WTC11 (cell line): ENCODE measurements at regions not wholly inside any gene's neighbourhood (a gene's known extent, or its start where the extent isn't known, plus 50 kb on each side); places are given as distances from the start of the nearest gene placed in this dataset.

Source experiments
- ATAC-seq: fragments of 200-7000 bp; cut with Tn5 transposase; 2 replicates; pipeline ENCODE4 v1.10.0; 2021; ENCODE audit warnings: mild to moderate bottlenecking, moderate library complexity
- CTCF ChIA-PET: fragments of 300-600 bp; sonication (Branson Sonifier 250); formaldehyde crosslinking; loops from one replicate; lab custom pipeline; 2021; ENCODE audit warnings: antibody characterized with exemption; lab: Charles Lee
- POLR2A ChIA-PET: fragments of 350-600 bp; sonication (Branson Sonifier 250); formaldehyde crosslinking; loops from one replicate; lab custom pipeline; 2021; ENCODE audit warnings: antibody characterized with exemption; lab: Charles Lee
- DNase-seq: peaks from one replicate; pipeline ENCODE4 v3.0.0; 2021; ENCODE audit warnings: low spot score
- H3K27ac Mint-ChIP-seq: 2 replicates; pipeline ENCODE4 v1.8.0; 2021; ENCODE audit warnings: mixed read lengths
- H3K27me3 Mint-ChIP-seq: 2 replicates; pipeline ENCODE4 v1.8.0; 2021; ENCODE audit warnings: low read depth, mild to moderate bottlenecking, moderate library complexity, mixed read lengths
- H3K36me3 Mint-ChIP-seq: 2 replicates; pipeline ENCODE4 v1.8.0; 2021; ENCODE audit warnings: mixed read lengths
- H3K4me1 Mint-ChIP-seq: 2 replicates; pipeline ENCODE4 v1.8.0; 2022; ENCODE audit warnings: mixed read lengths
- H3K4me3 Mint-ChIP-seq: 2 replicates; pipeline ENCODE4 v1.8.0; 2021; ENCODE audit warnings: mild to moderate bottlenecking, moderate library complexity, mixed read lengths
- H3K9me3 Mint-ChIP-seq: 2 replicates; pipeline ENCODE4 v1.8.0; 2021; ENCODE audit warnings: mixed read lengths
- CBFB ChIP-seq: sonication (generic); formaldehyde crosslinking; IDR thresholded peaks from 2 replicates; pipeline ENCODE4 v1.8.1; 2022; ENCODE audit warnings: mild to moderate bottlenecking, low read depth, missing genetic modification reagents
- CREM ChIP-seq: sonication (generic); formaldehyde crosslinking; IDR thresholded peaks from 2 replicates; pipeline ENCODE4 v1.8.1; 2022; ENCODE audit warnings: mild to moderate bottlenecking, missing genetic modification reagents, moderate library complexity
- ETV6 ChIP-seq: sonication (generic); formaldehyde crosslinking; IDR thresholded peaks from 2 replicates; pipeline ENCODE4 v1.8.1; 2022; ENCODE audit warnings: mild to moderate bottlenecking, missing genetic modification reagents
- FOXK1 ChIP-seq: sonication (generic); formaldehyde crosslinking; IDR thresholded peaks from 2 replicates; pipeline ENCODE4 v1.8.0; 2022; ENCODE audit warnings: mild to moderate bottlenecking, moderate library complexity, missing genetic modification reagents
- GRHL2 ChIP-seq: fragments of 250-450 bp; sonication (Bioruptor Pico); IDR thresholded peaks from 2 replicates; pipeline ENCODE4 v1.8.0; 2022; ENCODE audit warnings: mild to moderate bottlenecking, moderate library complexity; ENCODE audit not compliant: insufficient replicate concordance, severe bottlenecking
- GTF2I ChIP-seq: fragments of 250-450 bp; sonication (Bioruptor Pico); conservative IDR thresholded peaks from 2 replicates; pipeline ENCODE4 v1.4.0; 2021; ENCODE audit warnings: mild to moderate bottlenecking
- HMGA2 ChIP-seq: fragments of 250-450 bp; sonication (Bioruptor Pico); IDR thresholded peaks from 2 replicates; pipeline ENCODE4 v1.4.0; 2021; ENCODE audit warnings: mild to moderate bottlenecking, moderate library complexity
- JAZF1 ChIP-seq: fragments of 250-450 bp; sonication (Bioruptor Pico); IDR thresholded peaks from 2 replicates; pipeline ENCODE4 v1.9.0; 2021; ENCODE audit warnings: moderate library complexity, mild to moderate bottlenecking, inconsistent platforms
- KAT7 ChIP-seq: sonication (generic); formaldehyde crosslinking; IDR thresholded peaks from 2 replicates; pipeline ENCODE4 v1.8.1; 2023; ENCODE audit warnings: missing genetic modification reagents, mild to moderate bottlenecking, borderline replicate concordance
- NFE2L1 ChIP-seq: sonication (generic); formaldehyde crosslinking; IDR thresholded peaks from 2 replicates; pipeline ENCODE4 v1.8.1; 2023; ENCODE audit warnings: missing genetic modification reagents
- NR3C1 ChIP-seq: sonication (generic); formaldehyde crosslinking; conservative IDR thresholded peaks from 2 replicates; pipeline ENCODE4 v1.8.1; 2023; ENCODE audit warnings: low read depth, mild to moderate bottlenecking, missing genetic modification reagents
- OVOL2 ChIP-seq: fragments of 250-450 bp; sonication (Bioruptor Pico); IDR thresholded peaks from 2 replicates; pipeline ENCODE4 v1.9.0; 2021; ENCODE audit warnings: mild to moderate bottlenecking, borderline replicate concordance
- RELA ChIP-seq: sonication (generic); formaldehyde crosslinking; IDR thresholded peaks from 2 replicates; pipeline ENCODE4 v1.8.1; 2022; ENCODE audit warnings: missing genetic modification reagents, mild to moderate bottlenecking, borderline replicate concordance
- RORB ChIP-seq: fragments of 250-450 bp; sonication (Bioruptor Pico); IDR thresholded peaks from 2 replicates; pipeline ENCODE4 v1.9.0; 2021; ENCODE audit warnings: mild to moderate bottlenecking
- TEAD4 ChIP-seq: sonication (generic); formaldehyde crosslinking; IDR thresholded peaks from 2 replicates; pipeline ENCODE4 v1.8.0; 2022; ENCODE audit warnings: mild to moderate bottlenecking, missing genetic modification reagents
- ZNF396 ChIP-seq: fragments of 250-450 bp; sonication (Bioruptor Pico); IDR thresholded peaks from 2 replicates; pipeline ENCODE4 v1.8.0; 2021; ENCODE audit warnings: mild to moderate bottlenecking, moderate library complexity, borderline replicate concordance
- TF ChIP-seq, protein P1 (sequence below): fragments of 250-450 bp; sonication (Bioruptor Pico); IDR thresholded peaks from 2 replicates; pipeline ENCODE4 v1.8.0; 2021; ENCODE audit warnings: mild to moderate bottlenecking
- TF ChIP-seq, protein P2 (sequence below): sonication (generic); formaldehyde crosslinking; IDR thresholded peaks from 2 replicates; pipeline ENCODE4 v1.8.0; 2023; ENCODE audit warnings: mild to moderate bottlenecking, missing genetic modification reagents
- TF ChIP-seq, protein P3 (sequence below): sonication (generic); formaldehyde crosslinking; IDR thresholded peaks from 2 replicates; pipeline ENCODE4 v1.8.0; 2022; ENCODE audit warnings: missing genetic modification reagents
- TF ChIP-seq, protein P4 (sequence below): sonication (generic); formaldehyde crosslinking; IDR thresholded peaks from 2 replicates; pipeline ENCODE4 v1.8.0; 2023; ENCODE audit warnings: missing genetic modification reagents
- TF ChIP-seq, protein P5 (sequence below): sonication (generic); formaldehyde crosslinking; IDR thresholded peaks from 2 replicates; pipeline ENCODE4 v1.8.1; 2023; ENCODE audit warnings: mild to moderate bottlenecking, missing genetic modification reagents, moderate library complexity
- TF ChIP-seq, protein P6 (sequence below): fragments of 250-450 bp; sonication (Bioruptor Pico); IDR thresholded peaks from 2 replicates; pipeline ENCODE4 v1.9.0; 2021; ENCODE audit warnings: mild to moderate bottlenecking

DNA sequence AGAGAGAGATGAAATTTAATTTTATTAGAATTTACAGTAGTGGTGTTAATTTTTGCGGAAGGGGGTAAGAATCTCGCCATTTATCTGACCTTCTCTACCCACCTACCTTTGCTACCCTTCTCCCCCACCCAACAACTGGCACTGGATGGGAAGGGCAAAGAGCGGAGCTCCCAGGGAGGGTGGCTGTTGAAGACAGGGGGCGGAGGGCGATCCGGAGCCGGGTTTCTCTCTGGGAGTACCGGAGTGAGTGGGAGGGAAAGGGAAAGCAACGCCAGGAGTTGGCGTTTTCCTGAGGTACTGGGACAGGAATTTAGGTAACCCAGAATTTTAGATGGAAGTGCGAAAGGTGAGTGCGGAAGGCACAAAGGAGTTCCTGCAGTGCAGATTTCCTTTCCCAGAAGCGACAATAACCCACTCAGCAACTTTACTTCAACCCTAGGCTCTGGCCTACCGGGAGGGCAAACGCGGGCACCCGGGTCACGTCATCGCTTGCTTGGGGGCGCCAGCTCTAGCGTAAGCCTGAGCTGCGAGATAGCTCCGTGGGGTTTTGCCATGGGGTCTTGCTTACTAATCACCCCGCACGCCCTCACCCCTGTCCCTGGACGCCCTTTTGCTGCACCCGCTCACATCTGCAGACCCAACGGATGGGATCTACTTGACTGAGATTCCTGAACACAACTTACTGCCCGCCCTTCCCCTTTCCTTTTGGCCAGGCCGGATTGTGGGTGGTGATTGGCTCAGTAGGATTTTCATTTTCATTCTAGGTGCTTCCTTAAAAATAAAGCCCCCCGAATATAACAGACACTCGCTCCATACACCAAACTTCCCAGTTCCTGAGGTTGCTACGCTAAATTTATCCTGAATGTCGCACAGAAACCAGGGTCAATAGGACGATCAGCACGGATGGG is 413.0 kb upstream of the ESRRG start:
- TF ChIP-seq CBFB (CRISPR knock-in tag), result no peak
- no peak for TF ChIP-seq NFE2L1 (CRISPR knock-in tag)
- TF ChIP-seq GTF2I, result no peak
- TF ChIP-seq, protein P1, sequence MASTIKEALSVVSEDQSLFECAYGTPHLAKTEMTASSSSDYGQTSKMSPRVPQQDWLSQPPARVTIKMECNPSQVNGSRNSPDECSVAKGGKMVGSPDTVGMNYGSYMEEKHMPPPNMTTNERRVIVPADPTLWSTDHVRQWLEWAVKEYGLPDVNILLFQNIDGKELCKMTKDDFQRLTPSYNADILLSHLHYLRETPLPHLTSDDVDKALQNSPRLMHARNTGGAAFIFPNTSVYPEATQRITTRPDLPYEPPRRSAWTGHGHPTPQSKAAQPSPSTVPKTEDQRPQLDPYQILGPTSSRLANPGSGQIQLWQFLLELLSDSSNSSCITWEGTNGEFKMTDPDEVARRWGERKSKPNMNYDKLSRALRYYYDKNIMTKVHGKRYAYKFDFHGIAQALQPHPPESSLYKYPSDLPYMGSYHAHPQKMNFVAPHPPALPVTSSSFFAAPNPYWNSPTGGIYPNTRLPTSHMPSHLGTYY, result no peak
- no peak for TF ChIP-seq RORB
- TF ChIP-seq, protein P2, sequence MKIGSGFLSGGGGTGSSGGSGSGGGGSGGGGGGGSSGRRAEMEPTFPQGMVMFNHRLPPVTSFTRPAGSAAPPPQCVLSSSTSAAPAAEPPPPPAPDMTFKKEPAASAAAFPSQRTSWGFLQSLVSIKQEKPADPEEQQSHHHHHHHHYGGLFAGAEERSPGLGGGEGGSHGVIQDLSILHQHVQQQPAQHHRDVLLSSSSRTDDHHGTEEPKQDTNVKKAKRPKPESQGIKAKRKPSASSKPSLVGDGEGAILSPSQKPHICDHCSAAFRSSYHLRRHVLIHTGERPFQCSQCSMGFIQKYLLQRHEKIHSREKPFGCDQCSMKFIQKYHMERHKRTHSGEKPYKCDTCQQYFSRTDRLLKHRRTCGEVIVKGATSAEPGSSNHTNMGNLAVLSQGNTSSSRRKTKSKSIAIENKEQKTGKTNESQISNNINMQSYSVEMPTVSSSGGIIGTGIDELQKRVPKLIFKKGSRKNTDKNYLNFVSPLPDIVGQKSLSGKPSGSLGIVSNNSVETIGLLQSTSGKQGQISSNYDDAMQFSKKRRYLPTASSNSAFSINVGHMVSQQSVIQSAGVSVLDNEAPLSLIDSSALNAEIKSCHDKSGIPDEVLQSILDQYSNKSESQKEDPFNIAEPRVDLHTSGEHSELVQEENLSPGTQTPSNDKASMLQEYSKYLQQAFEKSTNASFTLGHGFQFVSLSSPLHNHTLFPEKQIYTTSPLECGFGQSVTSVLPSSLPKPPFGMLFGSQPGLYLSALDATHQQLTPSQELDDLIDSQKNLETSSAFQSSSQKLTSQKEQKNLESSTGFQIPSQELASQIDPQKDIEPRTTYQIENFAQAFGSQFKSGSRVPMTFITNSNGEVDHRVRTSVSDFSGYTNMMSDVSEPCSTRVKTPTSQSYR (CRISPR knock-in tag), result 0 out of 2 replicates have a peak, but pooled peaks have one; percentile 36
- TF ChIP-seq, protein P3, sequence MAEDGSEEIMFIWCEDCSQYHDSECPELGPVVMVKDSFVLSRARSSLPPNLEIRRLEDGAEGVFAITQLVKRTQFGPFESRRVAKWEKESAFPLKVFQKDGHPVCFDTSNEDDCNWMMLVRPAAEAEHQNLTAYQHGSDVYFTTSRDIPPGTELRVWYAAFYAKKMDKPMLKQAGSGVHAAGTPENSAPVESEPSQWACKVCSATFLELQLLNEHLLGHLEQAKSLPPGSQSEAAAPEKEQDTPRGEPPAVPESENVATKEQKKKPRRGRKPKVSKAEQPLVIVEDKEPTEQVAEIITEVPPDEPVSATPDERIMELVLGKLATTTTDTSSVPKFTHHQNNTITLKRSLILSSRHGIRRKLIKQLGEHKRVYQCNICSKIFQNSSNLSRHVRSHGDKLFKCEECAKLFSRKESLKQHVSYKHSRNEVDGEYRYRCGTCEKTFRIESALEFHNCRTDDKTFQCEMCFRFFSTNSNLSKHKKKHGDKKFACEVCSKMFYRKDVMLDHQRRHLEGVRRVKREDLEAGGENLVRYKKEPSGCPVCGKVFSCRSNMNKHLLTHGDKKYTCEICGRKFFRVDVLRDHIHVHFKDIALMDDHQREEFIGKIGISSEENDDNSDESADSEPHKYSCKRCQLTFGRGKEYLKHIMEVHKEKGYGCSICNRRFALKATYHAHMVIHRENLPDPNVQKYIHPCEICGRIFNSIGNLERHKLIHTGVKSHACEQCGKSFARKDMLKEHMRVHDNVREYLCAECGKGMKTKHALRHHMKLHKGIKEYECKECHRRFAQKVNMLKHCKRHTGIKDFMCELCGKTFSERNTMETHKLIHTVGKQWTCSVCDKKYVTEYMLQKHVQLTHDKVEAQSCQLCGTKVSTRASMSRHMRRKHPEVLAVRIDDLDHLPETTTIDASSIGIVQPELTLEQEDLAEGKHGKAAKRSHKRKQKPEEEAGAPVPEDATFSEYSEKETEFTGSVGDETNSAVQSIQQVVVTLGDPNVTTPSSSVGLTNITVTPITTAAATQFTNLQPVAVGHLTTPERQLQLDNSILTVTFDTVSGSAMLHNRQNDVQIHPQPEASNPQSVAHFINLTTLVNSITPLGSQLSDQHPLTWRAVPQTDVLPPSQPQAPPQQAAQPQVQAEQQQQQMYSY (CRISPR knock-in tag), result peak; percentile 26; the same call in 1 of the 2 replicates
- H3K27ac Mint-ChIP-seq, result no peak overlapping the region
- H3K36me3 Mint-ChIP-seq, result no peaks in the 10 kb centered on the region
- peaks cover 99% of the 10 kb centered on the region for H3K27me3 Mint-ChIP-seq
- peak; percentile 43 for DNase-seq
- CTCF ChIA-PET, result interaction anchor here (0.7 to 1.6 kb wide), 3 partner anchors 88 to 386 kb away, joined by 3 to 8 read pairs (median 4); no protein-coding TSS in a partner anchor
- POLR2A ChIA-PET, result interaction anchor here (0.9 kb wide), 1 partner anchor 9 kb away, joined by 3 read pairs; no protein-coding TSS in a partner anchor
- H3K9me3 Mint-ChIP-seq, result no peaks in the 10 kb centered on the region
- peaks cover 59% of the 10 kb centered on the region for H3K4me1 Mint-ChIP-seq
- H3K4me3 Mint-ChIP-seq, result peak overlapping the region; percentile 89
- peak; percentile 2 for ATAC-seq

DNA sequence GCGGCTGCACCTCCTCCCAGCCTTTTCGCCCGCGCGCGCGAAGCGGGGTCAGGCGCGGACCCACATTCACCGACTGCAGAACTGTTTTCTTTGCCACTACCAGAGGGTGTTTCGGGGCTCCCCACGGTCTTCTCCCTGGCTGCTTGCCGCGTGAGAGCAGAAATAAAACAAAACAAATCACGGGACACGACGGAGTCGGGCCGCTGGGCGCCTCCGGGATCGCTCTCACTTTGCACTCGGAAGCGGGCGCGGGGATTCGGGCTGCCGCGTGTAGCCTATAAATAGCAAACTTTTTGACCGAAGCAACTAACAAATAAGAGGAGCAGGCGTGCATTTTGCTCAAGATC is 412.3 kb upstream of the ESRRG start:
- Mint-ChIP-seq H3K9me3 (no peaks in the 10 kb centered on the region), H3K4me3 (peak overlapping the region; percentile 89), H3K4me1 (peaks cover 52% of the 10 kb centered on the region), H3K36me3 (no peaks in the 10 kb centered on the region), H3K27ac (no peak overlapping the region), H3K27me3 (peaks cover 98% of the 10 kb centered on the region)
- ATAC-seq (no peak), DNase-seq (no peak)
- CTCF ChIA-PET, result interaction anchor here (0.7 to 1.6 kb wide), 3 partner anchors 87 to 386 kb away, joined by 3 to 8 read pairs (median 4); no protein-coding TSS in a partner anchor
- no peak for TF ChIP-seq GRHL2 (CRISPR knock-in tag)
- TF ChIP-seq ZNF396 (CRISPR knock-in tag), result no peak
- TF ChIP-seq OVOL2, result no peak
- TF ChIP-seq GTF2I, result no peak
- TF ChIP-seq FOXK1 (CRISPR knock-in tag), result no peak
- TF ChIP-seq, protein P4, sequence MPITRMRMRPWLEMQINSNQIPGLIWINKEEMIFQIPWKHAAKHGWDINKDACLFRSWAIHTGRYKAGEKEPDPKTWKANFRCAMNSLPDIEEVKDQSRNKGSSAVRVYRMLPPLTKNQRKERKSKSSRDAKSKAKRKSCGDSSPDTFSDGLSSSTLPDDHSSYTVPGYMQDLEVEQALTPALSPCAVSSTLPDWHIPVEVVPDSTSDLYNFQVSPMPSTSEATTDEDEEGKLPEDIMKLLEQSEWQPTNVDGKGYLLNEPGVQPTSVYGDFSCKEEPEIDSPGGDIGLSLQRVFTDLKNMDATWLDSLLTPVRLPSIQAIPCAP (CRISPR knock-in tag), result no peak
- TF ChIP-seq JAZF1 (CRISPR knock-in tag), result no peak
- TF ChIP-seq, protein P5, sequence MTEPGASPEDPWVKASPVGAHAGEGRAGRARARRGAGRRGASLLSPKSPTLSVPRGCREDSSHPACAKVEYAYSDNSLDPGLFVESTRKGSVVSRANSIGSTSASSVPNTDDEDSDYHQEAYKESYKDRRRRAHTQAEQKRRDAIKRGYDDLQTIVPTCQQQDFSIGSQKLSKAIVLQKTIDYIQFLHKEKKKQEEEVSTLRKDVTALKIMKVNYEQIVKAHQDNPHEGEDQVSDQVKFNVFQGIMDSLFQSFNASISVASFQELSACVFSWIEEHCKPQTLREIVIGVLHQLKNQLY, result no peak
- no peak for TF ChIP-seq KAT7 (CRISPR knock-in tag)
- no peak for TF ChIP-seq HMGA2 (CRISPR knock-in tag)
- no peak for TF ChIP-seq NR3C1 (CRISPR knock-in tag)
- no peak for TF ChIP-seq ETV6 (CRISPR knock-in tag)
- TF ChIP-seq RELA (CRISPR knock-in tag), result no peak
- TF ChIP-seq, protein P6, sequence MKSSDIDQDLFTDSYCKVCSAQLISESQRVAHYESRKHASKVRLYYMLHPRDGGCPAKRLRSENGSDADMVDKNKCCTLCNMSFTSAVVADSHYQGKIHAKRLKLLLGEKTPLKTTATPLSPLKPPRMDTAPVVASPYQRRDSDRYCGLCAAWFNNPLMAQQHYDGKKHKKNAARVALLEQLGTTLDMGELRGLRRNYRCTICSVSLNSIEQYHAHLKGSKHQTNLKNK (CRISPR knock-in tag), result no peak
- TF ChIP-seq TEAD4 (CRISPR knock-in tag), result no peak
- no peak for TF ChIP-seq CREM (CRISPR knock-in tag)
- POLR2A ChIA-PET, result no interaction called here
